ENCODE measurements at regions not wholly inside any gene's neighbourhood (a gene's known extent, or its start where the extent isn't known, plus 50 kb on each side); places are given as distances from the start of the nearest gene placed in this dataset.
"Not testable (repeated sequence)": the region's sequence is repeated elsewhere in the genome, so short reads cannot be mapped to it uniquely, and the experiment has no call there.

DNA sequence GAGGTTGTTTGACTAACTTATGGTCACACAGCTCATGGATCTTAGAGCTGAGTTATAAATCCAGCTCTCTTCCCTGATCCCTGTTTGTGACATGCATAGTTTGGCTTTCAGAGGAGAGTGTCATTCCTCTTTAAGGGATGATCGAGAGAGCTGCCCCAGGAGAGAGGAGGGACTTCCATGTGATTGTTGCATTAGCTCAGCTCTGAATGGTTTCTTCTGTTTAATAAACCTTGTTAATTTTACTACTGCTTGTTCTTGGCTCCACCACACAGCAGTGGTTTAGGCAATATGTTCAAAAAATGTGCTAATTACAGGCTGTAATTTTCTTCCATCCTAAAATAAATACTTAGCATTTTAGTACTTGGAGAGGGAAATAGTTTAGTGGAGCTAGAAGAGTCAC lies 152.5 kb downstream of the C12orf75 start:
- no peak for DNase-seq

DNA sequence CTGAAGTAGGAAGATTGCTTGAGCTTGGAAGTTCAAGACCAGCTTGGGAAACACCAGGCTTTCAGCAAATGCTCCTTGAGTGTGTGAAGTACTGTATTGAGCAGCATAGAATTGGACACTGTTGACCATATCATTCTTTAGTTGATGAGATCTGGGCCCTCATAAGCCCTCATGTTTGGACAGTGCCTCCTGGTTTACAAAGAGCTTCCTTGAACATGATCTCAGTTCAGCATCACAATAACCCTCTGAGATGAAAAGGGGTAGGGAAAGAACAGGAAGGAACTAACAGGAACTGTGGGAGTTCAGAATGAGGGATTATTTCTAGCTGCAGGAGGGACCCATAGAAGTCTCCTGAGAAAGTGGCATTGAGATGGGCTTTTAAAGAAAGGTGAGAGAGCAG lies 153.2 kb downstream of the C12orf75 start:
- no peak for DNase-seq

DNA sequence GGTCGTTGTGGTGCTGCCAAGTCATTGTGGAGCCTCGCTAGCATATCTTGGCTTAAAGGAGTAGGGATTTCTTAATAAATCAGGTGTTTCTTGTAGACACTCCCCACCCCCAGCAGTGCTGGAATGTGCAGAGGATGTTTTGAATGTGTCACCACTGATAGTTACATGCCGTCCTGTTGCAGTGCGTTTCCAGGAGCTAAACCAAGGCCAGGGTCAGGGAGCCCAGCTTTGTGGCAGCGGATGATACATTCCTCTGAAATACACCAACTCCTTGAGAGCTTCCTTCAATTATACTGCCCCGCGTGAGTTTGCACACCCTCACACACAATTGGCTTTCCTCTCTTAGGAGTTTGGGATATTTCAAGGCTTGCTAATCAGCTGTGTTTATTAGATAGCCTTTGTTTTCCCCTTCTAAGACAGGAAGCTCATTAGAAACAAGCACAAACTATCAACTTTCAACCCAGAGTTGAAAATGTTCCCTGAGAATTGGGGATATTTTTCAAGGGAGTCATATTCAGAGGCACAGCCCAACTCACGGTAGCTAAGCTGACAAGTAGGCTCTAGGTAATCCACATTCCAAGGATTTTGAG lies 154.9 kb downstream of the C12orf75 start:
- no peak for DNase-seq

DNA sequence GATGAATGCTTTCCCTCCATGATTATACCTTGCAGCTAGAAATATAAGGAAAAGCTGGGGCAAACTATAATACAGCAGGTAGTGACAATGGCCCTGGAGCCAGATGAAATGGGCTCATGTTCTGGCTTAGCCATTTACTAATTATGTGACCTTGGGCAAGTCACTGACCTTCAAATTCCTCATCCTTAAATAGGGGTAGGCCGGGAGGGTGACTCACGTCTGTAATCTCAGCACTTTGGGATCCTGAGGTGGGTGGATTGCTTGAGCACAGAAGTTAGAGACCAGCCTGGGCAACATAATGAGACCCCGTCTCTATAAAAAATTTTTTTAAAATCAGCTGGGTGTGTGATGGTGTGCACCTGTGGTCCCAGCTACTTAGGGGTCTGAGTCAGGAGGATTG lies 155.4 kb downstream of the C12orf75 start:
- DNase-seq, result no peak

DNA sequence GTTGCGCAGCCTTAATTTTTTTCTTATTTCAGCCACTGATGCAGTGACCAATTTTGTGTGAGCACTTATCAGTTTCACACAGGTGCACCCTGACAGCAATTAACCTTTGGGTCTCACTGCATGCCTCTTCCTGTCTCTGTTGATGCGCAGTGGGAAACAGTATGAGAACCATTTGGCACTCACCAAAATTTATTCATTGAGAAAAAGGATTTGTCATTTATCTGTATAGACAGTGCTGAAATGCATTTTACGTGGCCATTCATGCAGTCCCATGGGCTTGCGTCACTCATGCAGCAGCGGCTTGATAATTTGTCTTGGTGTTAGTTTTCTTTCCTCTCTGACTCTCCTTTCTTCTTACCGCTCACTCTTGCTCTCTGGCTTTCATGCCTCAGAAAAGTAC lies 157.5 kb downstream of the C12orf75 start:
- no peak for DNase-seq

DNA sequence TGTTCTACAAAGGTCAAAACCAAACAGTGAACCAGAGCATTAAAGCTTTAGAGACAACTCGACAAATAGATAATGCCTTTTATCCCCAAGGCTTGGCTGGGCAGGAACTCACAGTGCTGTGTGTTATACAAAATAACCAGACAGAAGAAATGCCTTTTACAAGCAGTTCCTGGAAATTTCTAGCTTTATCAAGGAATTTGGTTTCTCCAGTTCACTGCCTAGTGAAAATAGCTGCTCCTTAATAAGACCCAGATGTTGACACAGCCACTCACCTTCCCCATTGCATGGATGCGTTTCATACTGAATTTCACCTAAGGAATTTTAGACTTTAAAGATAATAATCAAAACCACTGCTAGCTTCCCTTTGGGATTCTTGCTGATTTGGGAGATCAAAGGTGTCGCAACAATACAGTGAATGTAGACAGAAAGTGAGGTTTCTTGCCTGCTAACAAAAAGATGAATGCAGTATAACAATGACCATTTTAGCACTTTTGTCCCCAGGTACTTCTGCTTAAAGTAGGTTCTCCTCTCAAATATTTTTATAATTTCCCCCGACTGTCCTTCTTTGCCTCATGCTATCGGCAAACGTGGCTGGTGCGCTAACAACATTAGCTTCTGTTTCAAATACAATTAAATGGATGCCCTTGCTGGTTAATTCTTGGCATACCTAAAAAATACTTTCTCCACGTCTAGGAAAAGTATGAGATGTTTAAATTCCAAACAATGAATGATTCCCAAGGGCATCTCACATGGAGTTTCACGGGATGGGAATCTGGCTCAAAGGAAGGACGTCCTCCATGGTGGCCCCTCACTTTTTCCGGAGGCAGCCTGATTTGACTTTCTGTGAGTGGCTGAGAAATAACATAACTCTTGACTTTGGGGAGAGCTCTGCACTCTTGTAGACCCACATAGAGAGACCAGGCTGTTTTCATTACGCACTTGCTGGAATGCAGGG lies 162.4 kb downstream of the C12orf75 start:
- no peak for DNase-seq

DNA sequence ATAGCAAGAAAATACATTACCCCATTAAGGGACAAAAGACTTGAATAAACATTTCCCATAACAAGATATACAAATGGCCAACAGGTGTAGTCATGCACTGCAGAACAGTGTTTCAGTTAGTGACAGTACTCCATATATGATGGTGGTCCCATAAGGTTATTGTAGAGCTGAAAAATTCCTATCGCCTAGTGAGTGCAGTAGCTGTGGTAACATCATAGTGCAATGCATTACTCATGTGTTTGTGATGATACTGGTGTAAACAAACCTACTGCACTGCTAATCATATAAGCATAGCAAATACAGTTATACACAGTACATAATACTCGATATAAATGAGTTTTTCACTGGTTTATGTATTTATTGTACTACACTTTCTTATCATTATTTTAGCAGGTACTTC lies 168.7 kb downstream of the C12orf75 start:
- no peak for DNase-seq

DNA sequence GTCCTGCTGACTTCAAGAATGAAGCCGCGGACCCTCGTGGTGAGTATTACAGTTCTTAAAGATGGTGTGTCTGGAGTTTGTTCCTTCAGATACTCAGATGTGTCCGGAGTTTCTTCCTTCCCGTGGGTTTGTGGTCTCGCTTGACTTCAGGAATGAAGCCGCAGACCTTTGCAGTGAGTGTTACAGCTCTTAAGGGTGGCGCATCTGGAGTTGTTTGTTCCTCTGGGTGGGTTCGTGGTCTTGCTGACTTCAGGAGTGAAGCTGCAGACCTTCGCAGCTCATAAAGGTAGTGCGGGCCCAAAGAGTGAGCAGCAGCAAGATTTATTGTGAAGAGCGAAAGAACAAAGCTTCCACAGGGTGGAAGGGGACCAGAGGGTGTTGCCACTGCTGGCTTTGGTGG lies 170.2 kb downstream of the C12orf75 start:
- not testable (repeated sequence) for DNase-seq

DNA sequence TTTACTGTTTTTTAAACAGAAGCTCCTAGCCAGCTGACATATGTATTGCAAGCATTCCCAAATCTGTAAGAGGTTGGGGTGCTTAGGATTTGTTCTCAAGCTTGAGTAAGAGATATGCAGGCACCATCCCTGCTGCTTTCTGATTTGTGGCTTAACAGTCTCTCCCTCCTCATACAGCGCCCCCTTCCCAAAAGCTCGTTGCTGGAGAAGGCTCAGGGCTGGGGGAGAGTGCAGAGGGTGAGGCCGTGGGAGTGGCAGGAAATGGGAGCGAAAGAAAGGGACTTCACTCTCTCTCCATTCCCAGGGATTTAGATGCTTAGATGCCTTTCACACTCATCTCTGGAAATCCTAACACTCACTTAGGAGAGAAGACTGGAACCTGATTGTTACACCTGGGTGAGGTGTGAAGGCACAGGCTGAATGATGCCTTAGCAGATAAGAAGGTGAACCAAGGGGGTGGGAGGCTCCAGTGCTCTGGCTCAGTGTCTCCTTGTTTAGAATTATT lies 172.0 kb downstream of the C12orf75 start:
- DNase-seq, result no peak

DNA sequence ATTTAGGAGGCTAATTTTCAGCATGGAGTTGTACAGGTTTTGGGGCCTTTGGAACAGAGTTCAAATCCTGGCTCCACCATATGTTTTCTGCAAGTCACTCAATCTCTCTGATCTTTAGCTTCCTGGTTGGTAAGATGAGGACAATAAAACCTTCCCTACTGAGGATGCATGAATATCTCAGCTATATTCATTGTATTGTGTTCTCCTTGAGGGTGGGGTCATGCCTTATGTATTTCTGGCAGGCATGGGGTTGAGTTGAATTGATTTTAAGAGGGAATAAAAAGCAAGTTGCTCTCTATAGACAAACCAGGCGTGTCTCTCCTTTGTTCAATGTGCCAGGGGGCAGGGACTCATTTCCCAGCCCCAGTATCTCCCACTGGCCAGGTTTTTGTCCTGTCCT lies 173.1 kb downstream of the C12orf75 start:
- DNase-seq, result no peak

DNA sequence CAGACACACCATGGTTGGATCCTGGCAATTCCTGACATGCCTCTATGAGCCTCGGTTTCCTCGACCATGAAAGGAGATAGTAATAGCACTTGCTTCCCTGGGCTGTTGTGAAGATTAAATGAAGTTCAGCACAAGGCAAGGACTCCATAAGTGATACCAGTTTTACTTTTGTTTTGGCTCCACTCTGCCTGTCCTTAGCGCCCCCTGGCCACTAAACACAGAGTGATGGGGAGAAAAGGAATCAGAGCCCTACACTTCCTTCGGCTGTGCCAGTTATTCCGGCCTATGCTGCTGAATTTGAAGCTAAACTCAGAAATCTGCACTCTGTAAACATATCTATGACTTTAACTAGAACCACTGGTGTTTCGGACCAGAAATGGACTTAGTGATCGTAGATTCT lies 173.8 kb downstream of the C12orf75 start:
- DNase-seq, result no peak

DNA sequence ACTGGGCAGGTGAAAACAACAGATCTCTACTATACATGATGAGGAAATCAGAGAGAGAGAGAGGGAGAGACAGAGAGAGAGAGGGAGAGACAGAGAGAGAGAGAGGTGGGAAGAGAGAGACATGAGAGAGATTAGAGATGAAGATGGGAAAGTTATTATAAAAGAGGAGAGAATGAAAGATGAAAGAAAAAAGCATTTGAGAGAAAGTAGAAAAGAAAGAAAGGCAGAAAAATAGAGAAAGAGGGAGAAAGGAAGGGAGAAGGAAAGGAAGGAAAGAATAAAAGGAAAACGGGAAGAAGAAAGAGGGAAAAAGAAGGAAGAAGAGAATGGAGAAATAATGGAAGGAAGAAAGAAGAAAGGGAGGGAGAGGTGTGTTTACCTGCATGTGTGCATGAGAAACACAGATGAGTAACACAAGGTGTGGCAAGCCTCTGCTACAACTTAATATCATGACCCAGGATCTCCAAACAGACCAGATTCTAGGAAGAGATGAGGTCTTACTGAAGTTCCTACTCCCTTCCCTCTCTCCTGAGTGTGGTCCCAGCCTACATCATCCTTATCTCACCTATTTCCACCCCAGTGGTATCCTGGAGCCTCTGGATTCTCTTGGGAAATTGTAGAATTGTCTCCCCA lies 176.3 kb downstream of the C12orf75 start:
- no peak for DNase-seq

DNA sequence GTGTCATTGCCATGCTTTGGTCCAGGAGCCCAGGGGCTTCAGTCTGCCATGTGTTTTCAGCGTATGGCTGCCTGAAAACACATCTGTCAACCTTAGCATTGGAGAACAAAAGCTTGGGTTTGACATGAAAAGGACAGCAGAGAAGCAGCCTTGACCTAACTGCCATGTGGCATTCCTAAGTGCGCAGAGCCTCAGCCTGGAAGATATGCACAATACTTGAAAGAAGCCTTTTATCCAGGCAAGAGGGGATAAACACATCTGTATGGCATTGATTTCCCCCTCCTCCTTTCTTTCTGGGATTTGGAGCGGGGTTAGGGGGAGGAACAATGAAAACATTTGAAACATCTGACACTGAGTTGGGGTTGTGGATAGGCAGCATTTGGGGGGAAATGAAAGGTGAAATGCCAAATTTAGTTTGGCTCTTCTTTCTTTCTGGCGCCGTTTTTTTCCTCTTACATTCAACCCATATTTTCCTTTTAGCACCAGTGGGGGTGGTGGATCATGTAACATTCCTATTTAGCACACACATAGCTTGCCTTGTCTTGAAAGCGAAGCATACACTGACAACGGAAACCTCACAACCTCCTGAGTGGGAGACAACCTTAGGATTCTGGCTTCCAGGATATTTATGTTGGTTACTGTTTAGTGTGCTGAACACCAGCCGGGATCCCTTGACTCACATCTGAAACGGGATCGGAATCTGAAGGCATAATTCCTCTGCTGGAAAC lies 177.0 kb downstream of the C12orf75 start:
- DNase-seq, result no peak

DNA sequence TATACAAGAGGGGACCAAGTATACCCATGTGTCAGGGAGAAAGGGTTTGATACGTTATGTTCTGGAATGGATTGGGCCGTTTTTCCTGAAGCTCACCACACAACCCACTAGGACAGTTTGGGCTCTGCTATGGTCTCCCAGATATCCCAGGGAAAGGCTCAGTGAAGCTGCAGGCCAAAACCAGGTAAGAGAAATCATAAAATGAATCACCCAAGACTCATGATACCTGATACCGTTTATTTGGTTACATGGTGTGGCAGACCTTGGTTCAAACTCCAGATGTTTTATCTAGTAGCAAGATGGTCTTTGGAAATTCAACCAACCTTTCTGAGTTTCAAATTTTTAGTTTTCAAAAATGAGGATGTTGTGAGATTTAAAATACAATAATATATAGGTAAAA lies 177.6 kb downstream of the C12orf75 start:
- no peak for DNase-seq

DNA sequence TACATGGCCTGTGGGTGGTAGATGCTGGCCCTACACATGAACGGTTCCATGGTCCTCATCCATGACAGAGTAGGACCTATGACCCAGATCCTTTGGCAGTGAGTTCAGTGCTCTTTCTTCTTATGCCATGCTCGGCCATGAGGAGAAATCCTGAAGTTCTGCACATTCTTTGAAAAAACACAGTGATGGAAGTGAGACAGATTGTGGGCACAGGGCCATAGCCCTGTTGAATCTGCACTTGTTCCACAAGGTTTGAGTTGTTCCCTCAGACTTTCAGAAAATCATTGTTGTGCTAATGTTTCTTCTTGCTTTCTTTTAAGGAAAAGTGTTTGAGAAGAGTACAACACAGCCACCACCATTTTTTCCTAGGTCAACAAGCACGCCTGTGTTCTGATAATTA lies 180.0 kb downstream of the C12orf75 start:
- no peak for DNase-seq

DNA sequence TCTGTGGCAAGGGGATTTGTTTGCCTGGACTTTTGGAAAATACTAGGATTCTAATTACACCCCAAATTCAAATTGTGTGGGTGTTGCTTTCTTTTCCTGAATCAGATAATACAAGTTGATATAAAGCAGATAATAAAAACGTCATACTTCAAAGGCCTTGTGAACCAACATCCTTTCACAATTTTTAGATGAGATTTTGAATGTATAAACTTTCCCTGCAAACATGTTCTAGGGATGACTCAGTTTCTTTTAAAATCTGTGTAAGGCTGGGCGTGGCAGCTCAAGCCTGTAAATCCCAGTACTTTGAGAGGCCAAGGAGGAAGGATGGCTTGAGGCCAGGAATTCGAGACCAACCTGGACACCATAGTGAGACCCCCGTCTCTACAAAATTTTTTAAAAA lies 182.4 kb downstream of the C12orf75 start:
- not testable (repeated sequence) for DNase-seq

DNA sequence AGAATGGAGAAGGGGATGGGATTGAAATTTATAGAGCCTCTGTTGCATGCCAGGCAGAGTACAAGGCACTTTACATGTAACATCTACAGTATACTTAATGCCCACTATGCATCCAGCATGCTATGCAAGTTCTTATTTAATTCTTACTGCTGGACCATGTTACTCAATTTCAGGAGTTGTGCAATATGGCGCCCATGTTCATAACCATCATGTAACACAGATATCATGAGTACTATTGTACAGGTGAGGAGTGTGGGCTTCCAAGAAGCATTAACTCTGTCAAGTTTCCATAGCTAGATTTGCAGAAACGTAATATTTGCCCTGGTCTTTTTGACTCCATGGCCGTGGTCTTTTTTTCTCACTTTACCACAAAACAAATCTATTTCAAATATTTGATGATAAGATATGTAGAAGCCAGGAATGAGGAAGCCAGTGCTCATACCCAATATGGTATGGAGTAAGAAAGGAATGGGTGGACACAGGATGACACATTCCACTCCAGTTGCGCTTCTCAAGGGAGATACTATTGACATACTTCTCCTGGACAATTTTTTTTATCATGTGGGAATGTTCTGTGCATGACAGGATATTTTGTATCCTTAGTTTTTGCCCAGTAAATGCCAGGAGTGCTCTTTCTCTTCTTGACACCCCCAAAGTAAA lies 191.8 kb downstream of the C12orf75 start:
- DNase-seq, result no peak

DNA sequence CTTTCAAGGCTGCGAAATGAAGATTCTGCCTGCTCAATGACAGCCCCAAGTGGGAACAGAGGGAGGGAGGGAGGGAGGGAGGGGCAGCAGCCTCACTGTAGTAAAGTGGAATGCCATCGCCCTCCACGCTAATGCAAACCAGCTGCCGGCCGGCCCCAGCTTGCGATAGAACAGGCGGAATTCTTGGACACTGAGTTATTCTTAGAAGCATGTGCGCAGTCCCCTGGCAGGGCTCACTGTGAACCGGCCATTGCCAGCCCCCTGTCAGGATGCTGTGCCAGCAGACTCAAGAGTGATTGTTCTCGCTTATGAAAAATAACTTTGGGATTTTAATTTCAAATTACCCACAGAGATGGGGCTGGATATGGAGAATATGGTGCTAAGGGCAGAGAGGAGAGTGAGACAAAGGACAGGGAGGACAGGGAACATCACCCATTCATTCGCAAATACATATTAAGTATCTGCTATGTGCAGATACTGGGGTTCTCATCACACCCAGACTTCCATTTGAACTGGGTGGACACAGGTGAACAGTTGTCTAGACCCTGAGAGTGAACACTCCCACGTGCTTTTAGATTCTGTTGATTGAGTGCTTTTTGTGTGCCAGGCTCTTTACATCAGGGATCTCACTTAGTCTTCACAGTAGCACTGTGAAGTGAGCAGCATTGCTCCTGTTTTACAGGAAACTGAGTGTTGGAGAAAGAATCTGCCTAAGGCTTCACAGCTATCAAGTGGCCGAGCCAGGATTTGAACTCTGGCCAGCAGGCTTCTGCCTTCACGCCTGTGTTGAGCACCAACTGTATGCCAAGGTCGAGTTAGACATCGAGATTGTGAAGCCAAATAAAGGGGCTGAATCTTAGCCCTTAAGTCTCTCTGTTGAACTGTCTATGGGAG lies 192.9 kb downstream of the C12orf75 start:
- peak; percentile 1 for DNase-seq

DNA sequence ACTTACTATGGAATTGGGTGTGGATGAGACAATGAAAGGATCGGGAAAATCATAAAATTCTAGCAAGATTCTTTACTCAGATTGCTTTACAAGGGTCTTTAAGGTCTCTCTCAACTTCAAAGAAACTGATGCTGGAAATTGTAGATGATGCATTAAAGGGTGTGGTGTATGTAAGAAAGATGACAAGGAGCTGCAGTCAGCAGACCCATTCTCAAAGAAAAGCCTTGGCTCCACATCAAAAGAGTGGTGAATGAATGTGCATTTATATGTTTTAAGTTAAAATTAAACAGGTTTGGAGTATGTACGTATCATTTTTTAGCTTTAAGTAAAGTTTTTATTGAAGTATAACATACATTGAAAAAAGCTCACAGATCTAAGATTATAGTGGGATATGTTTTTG lies 194.5 kb downstream of the C12orf75 start:
- DNase-seq, result no peak

DNA sequence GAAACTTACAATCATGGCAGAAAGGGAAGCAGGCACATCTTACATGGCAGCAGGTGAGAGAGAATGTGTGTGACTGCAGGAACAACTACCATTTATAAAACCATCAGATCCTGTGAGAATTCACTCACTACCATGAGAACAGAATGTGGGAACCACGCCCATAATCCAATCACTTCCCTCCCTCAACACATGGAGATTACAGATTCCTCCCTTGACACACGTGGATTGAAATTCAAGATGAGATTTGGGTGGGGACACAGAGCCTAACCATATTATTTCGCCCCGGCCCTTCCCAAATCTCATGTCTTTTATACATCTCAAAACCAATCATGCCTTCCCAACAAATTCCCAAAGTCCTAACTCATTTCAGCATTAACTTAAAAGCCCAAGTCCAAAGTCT lies 203.6 kb downstream of the C12orf75 start:
- DNase-seq, result no peak

DNA sequence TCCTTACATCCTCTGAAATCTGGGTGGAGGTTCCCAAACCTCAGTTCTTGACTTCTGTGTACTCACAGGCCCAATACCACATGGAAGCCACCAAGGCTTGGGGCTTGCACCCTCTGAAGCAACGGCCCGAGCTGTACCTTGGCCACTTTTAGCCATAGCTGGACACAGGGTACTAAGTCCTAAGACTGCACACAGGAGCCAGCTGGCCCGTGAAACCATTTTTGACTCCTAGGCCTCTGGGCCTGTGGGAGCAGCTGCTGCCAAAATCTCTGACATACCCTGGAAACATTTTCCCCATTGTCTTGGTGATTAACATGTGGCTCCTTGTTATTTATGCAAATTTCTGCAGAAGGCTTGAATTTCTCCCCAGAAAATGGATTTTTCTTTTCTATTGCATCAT lies 204.5 kb downstream of the C12orf75 start:
- DNase-seq, result not testable (repeated sequence)

DNA sequence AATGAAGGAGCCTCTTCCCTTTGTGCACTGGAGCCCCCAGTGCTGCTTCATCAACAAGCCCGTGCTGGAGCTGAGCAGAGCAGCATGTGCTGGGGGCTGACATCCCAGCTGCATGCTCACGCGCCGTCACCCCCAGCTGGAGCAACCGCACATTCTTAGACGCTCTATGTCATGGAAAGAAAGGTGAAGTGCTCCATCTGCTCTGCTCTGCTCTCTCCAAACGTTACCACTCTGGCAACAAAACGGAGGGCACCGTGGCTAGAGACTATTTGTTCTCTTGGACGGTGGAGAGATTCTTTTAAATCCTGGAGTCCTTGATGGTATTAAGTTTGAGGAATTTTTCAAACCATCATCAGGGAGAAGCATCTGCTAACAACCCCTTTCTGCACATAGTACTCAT lies 208.4 kb downstream of the C12orf75 start:
- DNase-seq, result no peak
